ENCODE measurements at regions not wholly inside any gene's neighbourhood (a gene's known extent, or its start where the extent isn't known, plus 50 kb on each side); places are given as distances from the start of the nearest gene placed in this dataset.

- H3K18ac ChIP-seq (ENCODE audit: extremely low read depth, low read length) = no peak overlapping the region
- no peak overlapping the region for H4K91ac ChIP-seq (replicated peaks; ENCODE audit: insufficient read length, low read length)
- H2BK5ac ChIP-seq (ENCODE audit: low read depth, low read length) = no peak overlapping the region
- H3K14ac ChIP-seq (ENCODE audit: insufficient read length) = no peak overlapping the region
- no peaks in the 10 kb centered on the region for H3K9me3 ChIP-seq (ENCODE audit: insufficient read depth in 2 of 2, low read depth in 1 of 2, low read length in 1 of 2)
- H3K4me2 ChIP-seq (ENCODE audit: insufficient read depth in 1 of 2, low read depth in 2 of 2, low read length in 2 of 2) = no peak overlapping the region
- H2BK120ac ChIP-seq (replicated peaks; ENCODE audit: low read depth, low read length) = no peak overlapping the region
- FAIRE-seq (no peak), DNase-seq (ENCODE audit: low read depth in 1 of 2, low spot score in 2 of 2) (no peak)
- no peak overlapping the region for H2AFZ ChIP-seq (ENCODE audit: low read length)
- H2BK20ac ChIP-seq (ENCODE audit: low read length) = no peak overlapping the region
- no peak overlapping the region for H2AK5ac ChIP-seq (ENCODE audit: low read depth, low read length)
- ChIA-PET POLR2A (ENCODE audit: partially characterized antibody) (no interaction called here), CTCF (ENCODE audit: partially characterized antibody) (no interaction called here)
- H3K4me3 ChIP-seq (ENCODE audit: extremely low read depth in 1 of 4, insufficient read depth in 2 of 4, low read depth in 3 of 4, low read length in 4 of 4) = no peak overlapping the region
- no peaks in the 10 kb centered on the region for H3K4me1 ChIP-seq (replicated peaks in 1 of 4; ENCODE audit: control insufficient read depth in 3 of 4, insufficient read depth in 4 of 4, low read length in 3 of 4)
- H2BK15ac ChIP-seq (ENCODE audit: low read length) = no peak overlapping the region
- H4K20me1 ChIP-seq (replicated peaks in 1 of 2; ENCODE audit: control insufficient read depth in 1 of 2, insufficient read depth in 2 of 2, low read length in 2 of 2) = no peaks in the 10 kb centered on the region
- no peak overlapping the region for H3K27ac ChIP-seq (ENCODE audit: low read depth, low read length)
- H3K23ac ChIP-seq (ENCODE audit: insufficient read length) = no peak overlapping the region
- H4K5ac ChIP-seq (ENCODE audit: insufficient read length, low read depth, low read length) = no peak overlapping the region
- H3K23me2 ChIP-seq (ENCODE audit: low read depth, low read length) = no peaks in the 10 kb centered on the region
- H3K79me1 ChIP-seq (ENCODE audit: low read depth, low read length) = no peaks in the 10 kb centered on the region
- no peak overlapping the region for H3K4ac ChIP-seq (replicated peaks; ENCODE audit: insufficient read length, low read depth, low read length)
- H3K79me2 ChIP-seq (ENCODE audit: control insufficient read depth in 1 of 2, insufficient read depth in 2 of 2, low read length in 2 of 2) = no peaks in the 10 kb centered on the region
- WGBS, 2 experiments (ENCODE audit: extremely low coverage in 1 of 2, insufficient coverage in 1 of 2, insufficient read length in 1 of 2, insufficient replicate concordance in 2 of 2, low coverage in 1 of 2, low lambda C conversion rate in 2 of 2, missing lambda C conversion rate in 1 of 2) = 95% methylated on average over 3 of the region's 3 CpGs; no CpG with 5 or more reads in 1 of the 2 experiments
- no peak overlapping the region for H3K9ac ChIP-seq (replicated peaks in 1 of 4; ENCODE audit: extremely low read depth in 1 of 4, low read depth in 3 of 4, low read length in 3 of 4)
- no peak overlapping the region for H2BK12ac ChIP-seq (ENCODE audit: low read depth, low read length)
- TF ChIP-seq SIX5 (IDR thresholded peaks at IDR 0.05; ENCODE audit: low read depth, low read length) (no peak), SP2 (IDR thresholded peaks at IDR 0.05; ENCODE audit: low read length) (no peak), TBP (IDR thresholded peaks at IDR 0.05; ENCODE audit: low read depth, low read length) (no peak), EZH2 (IDR thresholded peaks at IDR 0.05; ENCODE audit: low read depth, low read length, severe bottlenecking) (no peak), SUZ12 (IDR thresholded peaks at IDR 0.05; ENCODE audit: low read length) (no peak), KDM5A (IDR thresholded peaks at IDR 0.05; ENCODE audit: low read length) (no peak), SP1 (IDR thresholded peaks at IDR 0.05; ENCODE audit: low read depth, low read length) (no peak), SP4 (IDR thresholded peaks at IDR 0.05; ENCODE audit: low read length) (no peak), RXRA (IDR thresholded peaks at IDR 0.05; ENCODE audit: insufficient read depth, low read depth, low read length) (no peak), KDM4A (IDR thresholded peaks at IDR 0.05; ENCODE audit: low read depth, low read length, severe bottlenecking) (no peak), PHF8 (conservative IDR thresholded peaks at IDR 0.05; ENCODE audit: low read depth, low read length) (no peak), CHD1 (IDR thresholded peaks at IDR 0.05; ENCODE audit: low read depth, low read length) (no peak), NRF1 (IDR thresholded peaks at IDR 0.05; ENCODE audit: low read depth, low read length) (no peak), RNF2 (IDR thresholded peaks at IDR 0.05; ENCODE audit: borderline replicate concordance, low read depth, low read length, missing control alignments, poor library complexity, severe bottlenecking) (no peak), GTF2F1 (IDR thresholded peaks at IDR 0.05; ENCODE audit: borderline replicate concordance, low read depth, low read length) (no peak)
- no peaks in the 10 kb centered on the region for H3K27me3 ChIP-seq (replicated peaks in 1 of 4; ENCODE audit: control insufficient read depth in 3 of 4, extremely low read depth in 1 of 4, insufficient read depth in 3 of 4, low read length in 3 of 4)
- H3K56ac ChIP-seq (replicated peaks; ENCODE audit: insufficient read length, low read depth, low read length) = no peak overlapping the region
- H4K8ac ChIP-seq (ENCODE audit: extremely low read depth, insufficient read depth, low read length) = no peak overlapping the region
- H3K36me3 ChIP-seq (ENCODE audit: control insufficient read depth in 2 of 4, insufficient read depth in 4 of 4, low read length in 3 of 4) = no peaks in the 10 kb centered on the region
These were observed 441.0 kb upstream of the MAP2 start for GRCh38 chr2:208982831-208983230.
